Endodermal cell (in vitro differentiated cells): ENCODE measurements at regions not wholly inside any gene's neighbourhood (a gene's known extent, or its start where the extent isn't known, plus 50 kb on each side); places are given as distances from the start of the nearest gene placed in this dataset.

ENCODE experiments used
- DNase-seq: peaks from one replicate; pipeline ENCODE4 v3.0.0-alpha.2; 2017
- H3K27ac ChIP-seq: 2 replicates; pipeline ENCODE4 v1.5.1; 2013; ENCODE audit warnings: mild to moderate bottlenecking, low read depth, low read length, moderate library complexity
- H3K27me3 ChIP-seq: 2 replicates; pipeline ENCODE4 v1.6.1; 2013; ENCODE audit warnings: mild to moderate bottlenecking, low read length, moderate library complexity; ENCODE audit not compliant: insufficient read depth, control insufficient read depth, poor library complexity, severe bottlenecking
- H3K36me3 ChIP-seq: 2 replicates; pipeline ENCODE4 v1.7.0; 2013; ENCODE audit warnings: mild to moderate bottlenecking, low read length, moderate library complexity; ENCODE audit not compliant: control insufficient read depth, insufficient read depth
- H3K4me1 ChIP-seq: one replicate; pipeline ENCODE4 v1.7.0; 2013; ENCODE audit warnings: low read length; ENCODE audit not compliant: control insufficient read depth, insufficient read depth
- H3K4me3 ChIP-seq: 2 replicates; pipeline ENCODE4 v1.5.1; 2013; ENCODE audit warnings: mild to moderate bottlenecking, low read length, moderate library complexity
- H3K9ac ChIP-seq: 2 replicates; pipeline ENCODE4 v1.6.1; 2013; ENCODE audit warnings: mild to moderate bottlenecking, low read length, moderate library complexity; ENCODE audit not compliant: poor library complexity, severe bottlenecking; ENCODE audit errors: extremely low read depth
- H3K9me3 ChIP-seq: 2 replicates; pipeline ENCODE4 v1.6.1; 2013; ENCODE audit warnings: mild to moderate bottlenecking, low read length, moderate library complexity; ENCODE audit not compliant: control insufficient read depth
- H3K27ac Mint-ChIP-seq: 2 replicates; pipeline ENCODE4 v1.8.0; 2020; ENCODE audit warnings: mixed read lengths
- H3K27me3 Mint-ChIP-seq: 2 replicates; pipeline ENCODE4 v1.8.0; 2021; ENCODE audit warnings: mild to moderate bottlenecking, mixed read lengths; ENCODE audit not compliant: insufficient read depth
- H3K36me3 Mint-ChIP-seq: 2 replicates; pipeline ENCODE4 v1.8.0; 2020; ENCODE audit warnings: low read depth, mixed read lengths
- H3K4me1 Mint-ChIP-seq: 2 replicates; pipeline ENCODE4 v1.8.0; 2020; ENCODE audit warnings: mixed read lengths
- H3K4me3 Mint-ChIP-seq: 2 replicates; pipeline ENCODE4 v1.8.0; 2020; ENCODE audit warnings: mild to moderate bottlenecking, moderate library complexity, mixed read lengths
- H3K9me3 Mint-ChIP-seq: 2 replicates; pipeline ENCODE4 v1.8.0; 2020; ENCODE audit warnings: mild to moderate bottlenecking, mixed read lengths
- WGBS, 2 experiments: methylation state at CpG; one replicate each; pipeline versions ENCODE4 v1.1.5 to v1.1.7; 2013; ENCODE audit warnings: missing lambda C conversion rate in 2 of 2, mixed read lengths in 1 of 2; ENCODE audit not compliant: insufficient coverage in 1 of 2, insufficient read length in 1 of 2; 5-methylcytosine and 5-hydroxymethylcytosine counted together
- TF ChIP-seq, protein P1 (sequence below): fragments of 200-600 bp; sonication (generic); conservative IDR thresholded peaks from 2 replicates; pipeline ENCODE4 v1.5.0; 2021; ENCODE audit warnings: antibody characterized with exemption, mild to moderate bottlenecking

DNA sequence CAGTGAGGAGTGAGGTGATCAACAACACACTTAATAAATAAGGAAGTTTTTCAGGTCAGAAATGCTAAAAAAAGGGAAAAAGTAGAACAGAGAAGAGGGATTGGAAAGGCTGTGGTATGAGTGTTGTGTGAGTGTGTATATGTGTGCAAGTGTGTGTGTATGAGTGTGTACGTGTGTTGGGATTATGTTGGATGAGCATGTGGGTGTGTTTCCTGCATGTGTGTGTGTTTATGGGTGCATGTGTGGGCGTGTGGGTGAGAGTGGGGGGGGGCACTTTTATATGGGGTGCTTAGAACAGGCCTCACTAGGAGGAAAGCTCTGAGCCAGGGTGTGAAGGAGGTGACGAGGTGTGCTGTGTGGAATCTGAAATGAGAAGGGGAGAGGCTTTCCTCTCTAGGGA lies 116.8 kb upstream of the SLC22A23 start:
- no peaks in the 10 kb centered on the region for H3K9me3 ChIP-seq
- Mint-ChIP-seq H3K9me3 (no peaks in the 10 kb centered on the region), H3K4me3 (no peak overlapping the region), H3K36me3 (no peaks in the 10 kb centered on the region), H3K4me1 (peaks cover 8% of the 10 kb centered on the region), H3K27me3 (no peaks in the 10 kb centered on the region), H3K27ac (no peak overlapping the region)
- peaks cover under 1% of the 10 kb centered on the region for H3K4me1 ChIP-seq
- H3K27ac ChIP-seq = no peak overlapping the region
- H3K36me3 ChIP-seq = no peaks in the 10 kb centered on the region
- TF ChIP-seq, protein P1, sequence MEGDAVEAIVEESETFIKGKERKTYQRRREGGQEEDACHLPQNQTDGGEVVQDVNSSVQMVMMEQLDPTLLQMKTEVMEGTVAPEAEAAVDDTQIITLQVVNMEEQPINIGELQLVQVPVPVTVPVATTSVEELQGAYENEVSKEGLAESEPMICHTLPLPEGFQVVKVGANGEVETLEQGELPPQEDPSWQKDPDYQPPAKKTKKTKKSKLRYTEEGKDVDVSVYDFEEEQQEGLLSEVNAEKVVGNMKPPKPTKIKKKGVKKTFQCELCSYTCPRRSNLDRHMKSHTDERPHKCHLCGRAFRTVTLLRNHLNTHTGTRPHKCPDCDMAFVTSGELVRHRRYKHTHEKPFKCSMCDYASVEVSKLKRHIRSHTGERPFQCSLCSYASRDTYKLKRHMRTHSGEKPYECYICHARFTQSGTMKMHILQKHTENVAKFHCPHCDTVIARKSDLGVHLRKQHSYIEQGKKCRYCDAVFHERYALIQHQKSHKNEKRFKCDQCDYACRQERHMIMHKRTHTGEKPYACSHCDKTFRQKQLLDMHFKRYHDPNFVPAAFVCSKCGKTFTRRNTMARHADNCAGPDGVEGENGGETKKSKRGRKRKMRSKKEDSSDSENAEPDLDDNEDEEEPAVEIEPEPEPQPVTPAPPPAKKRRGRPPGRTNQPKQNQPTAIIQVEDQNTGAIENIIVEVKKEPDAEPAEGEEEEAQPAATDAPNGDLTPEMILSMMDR = no peak
- no peaks in the 10 kb centered on the region for H3K27me3 ChIP-seq
- 86 to 91% methylated on average over 1 to 3 of the region's 3 CpGs for WGBS, 2 experiments
- H3K9ac ChIP-seq = no peak overlapping the region
- H3K4me3 ChIP-seq = no peak overlapping the region
- DNase-seq = no peak

DNA sequence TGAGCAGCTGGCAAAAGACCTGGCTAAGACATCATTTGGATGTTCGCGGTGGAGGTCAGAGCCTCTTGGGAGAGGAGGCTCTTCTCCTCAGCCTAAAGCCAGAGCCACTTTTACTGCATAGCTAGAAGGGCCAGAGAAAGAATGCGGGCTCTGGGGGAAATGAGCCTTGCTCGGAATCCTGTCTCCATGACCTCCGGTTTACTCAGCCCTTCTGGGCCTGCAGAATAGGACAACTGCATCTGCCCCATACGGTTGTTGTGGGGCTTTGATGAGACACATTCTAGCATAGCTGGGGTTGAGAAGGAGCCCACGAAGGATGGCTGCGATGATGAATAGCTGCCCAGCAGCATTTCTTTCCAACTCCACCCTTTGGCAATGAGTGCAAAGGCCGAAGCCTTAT lies 115.0 kb upstream of the SLC22A23 start:
- H3K27ac ChIP-seq = no peak overlapping the region

DNA sequence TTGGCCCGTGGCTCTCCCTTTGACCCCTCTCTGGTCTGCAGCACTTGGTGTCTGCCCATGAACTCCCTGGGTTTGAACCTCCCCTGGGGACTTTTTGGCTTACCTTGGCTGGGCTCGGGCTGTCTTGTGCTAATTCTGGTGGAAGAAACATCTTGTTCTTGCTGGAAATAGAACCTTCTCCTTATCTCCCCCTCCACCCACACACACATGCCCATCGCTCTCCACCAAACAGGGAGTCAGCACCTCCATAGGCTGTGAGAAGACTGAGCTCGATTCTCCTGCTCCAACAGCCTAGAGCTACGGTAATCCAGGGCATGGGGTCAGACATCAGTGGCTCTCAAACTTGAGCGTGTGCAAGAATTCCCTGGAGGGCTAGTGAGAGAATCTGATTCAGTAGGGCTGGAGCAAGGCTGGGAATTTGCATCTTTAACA lies 114.4 kb upstream of the SLC22A23 start:
- DNase-seq = no peak
- H3K4me3 ChIP-seq = no peak overlapping the region
- no peak overlapping the region for H3K27ac ChIP-seq
- H3K4me3 Mint-ChIP-seq = no peak overlapping the region
- H3K27me3 ChIP-seq = no peaks in the 10 kb centered on the region
- H3K36me3 Mint-ChIP-seq = no peaks in the 10 kb centered on the region
- H3K36me3 ChIP-seq = no peaks in the 10 kb centered on the region
- TF ChIP-seq, protein P1 = no peak
- H3K9me3 Mint-ChIP-seq = no peaks in the 10 kb centered on the region
- no peak overlapping the region for H3K27ac Mint-ChIP-seq
- no peaks in the 10 kb centered on the region for H3K9me3 ChIP-seq
- H3K4me1 ChIP-seq = peaks cover 2% of the 10 kb centered on the region
- 89 to 92% methylated on average over 5 to 6 of the region's 6 CpGs for WGBS, 2 experiments
- H3K9ac ChIP-seq = no peak overlapping the region
- no peaks in the 10 kb centered on the region for H3K27me3 Mint-ChIP-seq
- H3K4me1 Mint-ChIP-seq = peaks cover 10% of the 10 kb centered on the region

More for the DNA sequence above, 115.0 kb upstream of the SLC22A23 start:
- WGBS, 2 experiments = 83% methylated on average over 4 to 9 of the region's 9 CpGs
- Mint-ChIP-seq H3K27me3 (no peaks in the 10 kb centered on the region), H3K9me3 (no peaks in the 10 kb centered on the region), H3K27ac (no peak overlapping the region), H3K36me3 (no peaks in the 10 kb centered on the region), H3K4me3 (no peak overlapping the region), H3K4me1 (peaks cover 10% of the 10 kb centered on the region)
- H3K9me3 ChIP-seq = no peaks in the 10 kb centered on the region
- peaks cover 2% of the 10 kb centered on the region for H3K4me1 ChIP-seq
- H3K9ac ChIP-seq = no peak overlapping the region
- H3K36me3 ChIP-seq = no peaks in the 10 kb centered on the region
- DNase-seq = no peak
- TF ChIP-seq, protein P1 = no peak
- H3K4me3 ChIP-seq = no peak overlapping the region
- H3K27me3 ChIP-seq = no peaks in the 10 kb centered on the region
